Bronchial epithelial cell (primary cell): ENCODE measurements at regions not wholly inside any gene's neighbourhood (a gene's known extent, or its start where the extent isn't known, plus 50 kb on each side); places are given as distances from the start of the nearest gene placed in this dataset.
A peak's percentile ranks its signal among the peaks of the same experiment; 100 is the strongest.

ENCODE experiments used
- DNase-seq: peaks from one replicate; pipeline ENCODE4 v3.0.0-alpha.2; 2010; ENCODE audit warnings: low read depth
- FAIRE-seq: peaks from 2 replicates; lab custom pipeline; 2011; peaks lifted over from hg19 to GRCh38; lab: Jason Lieb, UNC
- H3K27me3 ChIP-seq: 2 replicates; pipeline ENCODE4 v1.5.1; 2011; ENCODE audit warnings: low read length; ENCODE audit not compliant: control insufficient read depth, insufficient read depth
- H3K36me3 ChIP-seq: 2 replicates; pipeline ENCODE4 v1.5.1; 2011; ENCODE audit warnings: low read length; ENCODE audit not compliant: control insufficient read depth, insufficient read depth
- H3K4me3 ChIP-seq: 2 replicates; pipeline ENCODE4 v1.5.1; 2011; ENCODE audit warnings: mild to moderate bottlenecking, low read depth, low read length, control low read depth
- TF ChIP-seq, protein P1 (sequence below): IDR thresholded peaks from 2 replicates; pipeline ENCODE4 v1.5.1; 2011; ENCODE audit warnings: mild to moderate bottlenecking, moderate library complexity, low read length, control low read depth, inconsistent platforms; ENCODE audit not compliant: insufficient read depth, severe bottlenecking

DNA sequence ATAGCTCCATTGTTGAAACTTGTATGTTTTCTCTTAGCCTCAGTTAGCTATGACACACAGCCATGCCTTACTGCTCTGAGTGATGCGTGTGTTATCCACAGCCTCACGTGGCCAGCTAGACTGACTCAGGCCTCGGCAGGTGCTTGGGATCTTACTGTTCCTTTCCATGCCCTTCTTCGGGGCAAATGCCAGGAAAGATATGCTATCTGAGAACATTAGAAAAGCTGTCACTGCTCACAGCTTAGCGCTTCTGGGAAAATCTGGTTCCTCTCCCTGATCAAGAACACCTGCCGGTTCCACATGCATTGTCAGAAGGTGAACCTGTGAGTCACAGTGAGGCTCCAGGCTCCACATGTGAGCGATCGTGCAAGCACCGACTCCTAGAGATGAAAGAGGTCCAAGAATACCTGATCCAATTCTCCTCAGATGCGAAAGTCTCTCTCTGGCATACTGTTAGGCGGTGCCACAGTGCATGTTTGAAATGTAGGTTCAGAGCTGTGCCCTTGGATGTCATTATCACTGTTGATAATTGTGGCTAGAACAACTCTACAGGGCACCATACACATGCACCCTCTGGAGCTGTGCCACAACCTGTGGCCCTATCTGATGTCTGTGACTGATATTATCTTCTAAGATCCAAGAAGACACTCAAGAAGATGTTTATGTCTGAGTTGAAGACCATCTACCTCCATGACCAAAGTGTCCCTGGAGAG lies 247.8 kb upstream of the IGFBP3 start:
- DNase-seq (peak; percentile 79), FAIRE-seq (peak; percentile 18)
- Histone ChIP-seq H3K27me3 (no peaks in the 10 kb centered on the region), H3K36me3 (no peaks in the 10 kb centered on the region), H3K4me3 (no peak overlapping the region)
- TF ChIP-seq, protein P1, sequence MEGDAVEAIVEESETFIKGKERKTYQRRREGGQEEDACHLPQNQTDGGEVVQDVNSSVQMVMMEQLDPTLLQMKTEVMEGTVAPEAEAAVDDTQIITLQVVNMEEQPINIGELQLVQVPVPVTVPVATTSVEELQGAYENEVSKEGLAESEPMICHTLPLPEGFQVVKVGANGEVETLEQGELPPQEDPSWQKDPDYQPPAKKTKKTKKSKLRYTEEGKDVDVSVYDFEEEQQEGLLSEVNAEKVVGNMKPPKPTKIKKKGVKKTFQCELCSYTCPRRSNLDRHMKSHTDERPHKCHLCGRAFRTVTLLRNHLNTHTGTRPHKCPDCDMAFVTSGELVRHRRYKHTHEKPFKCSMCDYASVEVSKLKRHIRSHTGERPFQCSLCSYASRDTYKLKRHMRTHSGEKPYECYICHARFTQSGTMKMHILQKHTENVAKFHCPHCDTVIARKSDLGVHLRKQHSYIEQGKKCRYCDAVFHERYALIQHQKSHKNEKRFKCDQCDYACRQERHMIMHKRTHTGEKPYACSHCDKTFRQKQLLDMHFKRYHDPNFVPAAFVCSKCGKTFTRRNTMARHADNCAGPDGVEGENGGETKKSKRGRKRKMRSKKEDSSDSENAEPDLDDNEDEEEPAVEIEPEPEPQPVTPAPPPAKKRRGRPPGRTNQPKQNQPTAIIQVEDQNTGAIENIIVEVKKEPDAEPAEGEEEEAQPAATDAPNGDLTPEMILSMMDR: no peak

DNA sequence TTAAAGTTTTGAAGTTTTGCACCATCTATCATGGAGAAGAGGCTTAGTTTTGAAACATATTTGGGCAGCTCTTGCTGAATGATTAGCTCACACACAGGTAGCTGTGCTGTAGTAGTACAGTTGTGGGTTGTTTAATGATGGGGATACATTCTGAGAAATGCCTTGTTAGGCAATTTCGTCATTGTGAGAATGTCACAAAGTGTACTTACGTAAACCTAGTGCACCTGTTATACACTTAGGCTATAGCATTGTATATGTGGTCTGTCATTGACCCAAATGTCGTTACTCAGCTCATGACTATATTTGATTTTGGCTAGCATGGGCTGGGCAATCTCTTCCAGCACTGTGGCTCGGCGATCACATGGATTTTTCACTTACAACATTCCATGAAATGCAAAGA lies 247.2 kb upstream of the IGFBP3 start:
- H3K4me3 ChIP-seq: no peak overlapping the region
- FAIRE-seq (no peak), DNase-seq (no peak)
- TF ChIP-seq, protein P1: no peak
- no peaks in the 10 kb centered on the region for H3K36me3 ChIP-seq
- H3K27me3 ChIP-seq: no peaks in the 10 kb centered on the region

DNA sequence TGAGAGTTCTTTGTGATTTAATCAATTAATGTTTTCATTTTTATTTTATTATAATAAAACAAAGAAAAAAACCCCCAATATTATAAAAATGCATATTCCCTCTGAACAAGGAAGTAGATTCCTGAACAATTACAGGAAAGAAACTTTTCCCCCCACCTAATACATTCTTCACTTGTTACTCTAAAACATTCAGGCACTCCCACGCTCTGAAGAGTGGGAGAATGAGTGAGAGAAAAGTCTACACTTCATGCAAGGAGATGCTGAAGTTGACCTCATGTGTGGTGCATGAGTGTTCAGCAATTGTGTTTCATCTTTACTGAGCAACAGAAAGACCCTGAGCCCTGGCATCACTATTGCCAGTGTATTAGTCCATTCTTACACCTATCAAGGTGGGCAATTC lies 244.2 kb upstream of the IGFBP3 start:
- FAIRE-seq: no peak
- Histone ChIP-seq H3K27me3 (no peaks in the 10 kb centered on the region), H3K36me3 (no peaks in the 10 kb centered on the region), H3K4me3 (no peak overlapping the region)
- TF ChIP-seq, protein P1: no peak
- peak; percentile 65 for DNase-seq

DNA sequence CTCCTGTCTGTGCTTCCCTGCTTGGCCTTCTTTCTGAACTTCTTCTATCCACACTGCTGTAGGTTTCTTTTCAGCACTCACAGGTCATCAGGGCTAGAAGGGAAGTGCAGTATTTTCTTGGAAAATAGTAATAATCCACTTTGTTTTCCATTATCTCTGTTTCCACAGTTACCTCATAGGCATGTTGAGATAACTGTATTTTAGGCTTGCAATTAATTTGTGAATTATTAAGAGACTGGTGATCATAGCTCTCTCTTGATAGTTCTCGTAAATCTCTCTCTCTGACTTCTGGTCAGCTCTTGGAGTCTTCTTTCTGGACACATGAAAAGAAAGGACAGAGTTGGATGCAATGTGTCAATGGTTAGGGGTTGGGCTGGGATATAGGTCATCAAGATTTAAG lies 243.6 kb upstream of the IGFBP3 start:
- DNase-seq: no peak
- no peak for FAIRE-seq
- Histone ChIP-seq H3K4me3 (no peak overlapping the region), H3K27me3 (no peaks in the 10 kb centered on the region), H3K36me3 (no peaks in the 10 kb centered on the region)
- TF ChIP-seq, protein P1: no peak

DNA sequence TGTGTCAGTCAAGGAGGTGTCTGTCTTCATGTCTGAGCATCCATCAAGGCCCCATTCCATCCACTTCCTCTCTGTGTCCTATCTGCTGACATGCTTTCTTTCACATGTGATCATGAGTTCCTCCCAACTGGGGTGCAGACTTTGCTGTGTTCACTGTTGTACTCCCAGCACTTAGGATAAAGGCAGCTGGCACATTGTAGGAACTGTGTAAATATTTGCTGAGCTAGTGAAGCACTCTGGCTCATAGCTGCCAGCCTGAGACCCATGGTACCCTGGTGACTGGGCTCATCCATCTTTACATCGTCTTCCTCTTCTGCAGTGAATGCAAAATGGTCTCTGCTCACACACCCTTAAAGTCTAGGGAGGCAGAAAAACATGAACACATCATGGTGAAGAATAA lies 242.2 kb upstream of the IGFBP3 start:
- Histone ChIP-seq H3K27me3 (no peaks in the 10 kb centered on the region), H3K36me3 (no peaks in the 10 kb centered on the region), H3K4me3 (no peak overlapping the region)
- FAIRE-seq (no peak), DNase-seq (no peak)
- TF ChIP-seq, protein P1: no peak

DNA sequence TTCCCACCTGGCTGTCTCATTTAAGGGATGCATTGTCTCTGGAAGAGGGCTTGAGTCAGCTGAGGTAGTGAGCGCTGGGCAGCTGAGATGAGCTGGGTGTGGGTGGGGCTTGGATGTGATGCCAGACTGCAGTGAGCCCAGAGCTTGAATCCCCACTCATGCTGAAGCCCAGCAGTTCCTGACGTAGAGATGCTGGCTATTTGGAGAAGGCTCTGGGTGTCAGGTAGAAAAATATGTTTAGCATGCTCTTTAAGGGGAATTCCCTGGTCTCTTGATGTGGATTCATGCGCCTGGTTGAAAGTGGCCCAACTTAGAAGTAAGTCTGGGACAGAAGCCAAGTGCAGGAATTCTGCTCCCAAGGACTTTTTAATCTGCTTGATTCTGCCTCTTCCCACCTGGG lies 241.5 kb upstream of the IGFBP3 start:
- DNase-seq (peak; percentile 54), FAIRE-seq (no peak)
- TF ChIP-seq, protein P1: no peak
- Histone ChIP-seq H3K36me3 (no peaks in the 10 kb centered on the region), H3K27me3 (no peaks in the 10 kb centered on the region), H3K4me3 (no peak overlapping the region)
